Mesothelial cell of epicardium (in vitro differentiated cells): ENCODE measurements at regions not wholly inside any gene's neighbourhood (a gene's known extent, or its start where the extent isn't known, plus 50 kb on each side); places are given as distances from the start of the nearest gene placed in this dataset.

ENCODE experiments used
- DNase-seq, 2 experiments: peaks; one replicate each; pipeline ENCODE4 v3.0.0; 2021; ENCODE audit warnings: low spot score in 2 of 2; ENCODE audit not compliant: unreplicated experiment in 2 of 2
- H3K27ac Mint-ChIP-seq: 2 replicates; pipeline ENCODE4 v1.8.0; 2021; ENCODE audit warnings: mixed read lengths
- H3K27me3 Mint-ChIP-seq: 2 replicates; pipeline ENCODE4 v1.8.0; 2021; ENCODE audit warnings: low read depth, mixed read lengths
- H3K36me3 Mint-ChIP-seq: 2 replicates; pipeline ENCODE4 v1.8.0; 2021; ENCODE audit warnings: mixed read lengths
- H3K4me1 Mint-ChIP-seq: 2 replicates; pipeline ENCODE4 v1.8.0; 2021; ENCODE audit warnings: mixed read lengths
- H3K4me3 Mint-ChIP-seq: 2 replicates; pipeline ENCODE4 v1.8.0; 2021; ENCODE audit warnings: mild to moderate bottlenecking, moderate library complexity, mixed read lengths
- H3K9me3 Mint-ChIP-seq: 2 replicates; pipeline ENCODE4 v1.8.0; 2021; ENCODE audit warnings: mixed read lengths
- CTCF ChIP-seq: fragments of 200-600 bp; sonication (generic); IDR thresholded peaks from one replicate; pipeline ENCODE4 v1.5.0; 2021; ENCODE audit warnings: antibody characterized with exemption; ENCODE audit not compliant: unreplicated experiment

- no peaks in the 10 kb centered on the region for H3K9me3 Mint-ChIP-seq
- no peak for TF ChIP-seq CTCF
- H3K4me3 Mint-ChIP-seq, result no peak overlapping the region
- H3K36me3 Mint-ChIP-seq, result no peaks in the 10 kb centered on the region
- peaks cover 1% of the 10 kb centered on the region for H3K27me3 Mint-ChIP-seq
- peaks cover 15% of the 10 kb centered on the region for H3K4me1 Mint-ChIP-seq
- DNase-seq, result no peak
- H3K27ac Mint-ChIP-seq, result no peak overlapping the region
Measured at GRCh38 chr11:128334311-128335044, 252.9 kb downstream of the ETS1 start.

GRCh38 chr11:128331317-128331716 is 256.0 kb downstream of the ETS1 start:
- H3K27ac Mint-ChIP-seq, result no peak overlapping the region
- H3K4me3 Mint-ChIP-seq, result no peak overlapping the region
- TF ChIP-seq CTCF, result no peak
- H3K9me3 Mint-ChIP-seq, result no peaks in the 10 kb centered on the region
- no peak for DNase-seq
- H3K36me3 Mint-ChIP-seq, result no peaks in the 10 kb centered on the region
- peaks cover 19% of the 10 kb centered on the region for H3K4me1 Mint-ChIP-seq
- no peaks in the 10 kb centered on the region for H3K27me3 Mint-ChIP-seq

- H3K27ac Mint-ChIP-seq, result no peak overlapping the region
- no peak for DNase-seq
- H3K4me3 Mint-ChIP-seq, result no peak overlapping the region
- TF ChIP-seq CTCF, result no peak
- no peaks in the 10 kb centered on the region for H3K36me3 Mint-ChIP-seq
- no peaks in the 10 kb centered on the region for H3K9me3 Mint-ChIP-seq
- H3K27me3 Mint-ChIP-seq, result no peaks in the 10 kb centered on the region
- peaks cover 17% of the 10 kb centered on the region for H3K4me1 Mint-ChIP-seq
Measured at GRCh38 chr11:128330203-128330602, 257.2 kb downstream of the ETS1 start.

- no peaks in the 10 kb centered on the region for H3K36me3 Mint-ChIP-seq
- no peak for DNase-seq
- no peaks in the 10 kb centered on the region for H3K27me3 Mint-ChIP-seq
- no peak for TF ChIP-seq CTCF
- H3K27ac Mint-ChIP-seq, result no peak overlapping the region
- H3K4me3 Mint-ChIP-seq, result no peak overlapping the region
- no peaks in the 10 kb centered on the region for H3K9me3 Mint-ChIP-seq
- H3K4me1 Mint-ChIP-seq, result peaks cover 22% of the 10 kb centered on the region
Measured at GRCh38 chr11:128328955-128329551, 258.3 kb downstream of the ETS1 start.

- no peak for DNase-seq
- Mint-ChIP-seq H3K27me3 (no peaks in the 10 kb centered on the region), H3K36me3 (no peaks in the 10 kb centered on the region), H3K4me1 (peaks cover 30% of the 10 kb centered on the region), H3K9me3 (no peaks in the 10 kb centered on the region), H3K27ac (no peak overlapping the region), H3K4me3 (no peak overlapping the region)
- TF ChIP-seq CTCF, result no peak
Measured at GRCh38 chr11:128327274-128327673, 260.1 kb downstream of the ETS1 start.
